ENCODE measurements at regions not wholly inside any gene's neighbourhood (a gene's known extent, or its start where the extent isn't known, plus 50 kb on each side); places are given as distances from the start of the nearest gene placed in this dataset.

GRCh38 chr9:91134608-91135007 is 227.1 kb downstream of the AUH start:
- DNase-seq (ENCODE audit: low spot score), result no peak

DNA sequence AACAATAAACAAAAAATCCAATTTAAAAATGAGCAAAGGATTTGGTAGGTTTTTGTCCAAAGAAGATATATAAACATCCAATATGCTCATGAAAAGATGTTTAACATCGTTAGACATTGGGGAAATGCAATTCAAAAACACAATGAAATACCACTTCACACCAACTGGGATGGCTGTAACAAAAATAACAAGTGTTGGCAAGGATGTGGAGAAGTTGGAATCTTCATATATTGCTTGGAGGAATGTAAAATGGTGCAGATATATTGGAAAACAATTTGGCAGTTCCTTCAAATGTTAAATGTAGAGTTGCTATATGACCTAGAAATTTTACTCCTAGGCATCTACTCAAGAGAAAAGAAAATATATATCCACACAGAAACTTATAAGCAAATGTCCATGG is 224.3 kb downstream of the AUH start:
- no peak for DNase-seq (ENCODE audit: low spot score)

DNA sequence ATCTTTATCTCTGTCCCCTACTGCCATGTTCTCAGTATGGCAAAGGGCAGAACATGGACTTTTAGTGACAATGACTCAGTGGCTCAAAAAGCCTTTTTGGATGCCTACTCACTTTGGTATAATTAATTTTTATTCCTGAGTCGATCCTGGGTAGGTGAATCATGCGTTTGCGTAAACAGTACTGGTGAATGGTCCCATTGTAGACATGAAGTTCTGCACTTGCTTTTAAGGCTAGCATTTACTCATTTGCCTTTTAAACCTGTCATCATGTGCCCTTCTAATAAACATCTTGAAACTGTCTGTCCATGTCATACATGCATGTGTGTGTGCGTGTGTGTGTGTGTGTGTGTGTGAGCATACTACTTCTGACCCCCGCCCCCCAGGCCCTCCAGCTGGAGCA is 223.0 kb downstream of the AUH start:
- peak; percentile 54 for DNase-seq (ENCODE audit: low spot score)

GRCh38 chr9:91141407-91141965 is 220.2 kb downstream of the AUH start:
- no peak for DNase-seq (ENCODE audit: low spot score)

GRCh38 chr9:91143162-91143561 is 218.6 kb downstream of the AUH start:
- no peak for DNase-seq (ENCODE audit: low spot score)

DNA sequence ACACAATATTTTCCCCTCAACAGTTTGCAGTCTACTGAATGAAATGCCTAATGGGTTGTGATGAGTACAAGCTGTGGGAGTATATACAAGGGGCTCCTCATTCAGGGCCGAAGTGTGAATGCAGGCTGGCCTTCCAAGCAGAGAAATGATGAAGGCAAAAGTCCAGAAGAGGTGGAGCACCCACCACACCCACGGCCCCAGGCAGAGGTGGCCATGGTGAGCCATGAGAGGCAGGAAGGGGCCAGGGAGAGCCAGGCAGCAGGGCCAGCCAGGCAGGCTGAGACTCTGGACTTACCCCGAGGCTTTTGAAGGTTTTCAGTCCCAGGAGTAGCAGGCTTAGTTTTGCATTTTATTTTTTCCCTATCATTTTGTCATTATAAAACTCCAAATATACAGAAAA is 218.1 kb downstream of the AUH start:
- no peak for DNase-seq (ENCODE audit: low spot score)

DNA sequence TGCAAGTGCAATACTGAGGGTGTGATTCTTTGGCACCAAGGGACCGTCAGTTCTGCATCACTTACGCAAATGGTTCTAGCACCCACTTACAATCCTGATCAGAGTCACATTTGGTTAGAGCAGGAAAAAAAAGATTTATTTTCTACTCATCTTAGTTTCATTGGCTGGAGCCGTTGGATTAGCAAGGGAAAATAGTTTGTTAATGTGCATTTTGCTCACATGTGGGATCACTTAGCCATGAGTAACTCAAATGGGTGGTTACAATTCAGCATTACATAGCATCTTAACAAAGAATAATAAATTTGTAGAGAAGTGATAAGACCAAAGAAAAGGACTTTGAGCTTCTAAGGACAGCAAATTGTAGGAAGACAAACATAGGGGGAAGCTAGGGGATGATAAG is 216.9 kb downstream of the AUH start:
- DNase-seq (ENCODE audit: low spot score), result no peak

- DNase-seq (ENCODE audit: low spot score), result no peak
Measured at GRCh38 chr9:91145496-91145895, 216.2 kb downstream of the AUH start.

GRCh38 chr9:91146391-91147019 is 215.2 kb downstream of the AUH start:
- no peak for DNase-seq (ENCODE audit: low spot score)

GRCh38 chr9:91147079-91147708 is 214.5 kb downstream of the AUH start:
- no peak for DNase-seq (ENCODE audit: low spot score)

GRCh38 chr9:91148306-91148705 is 213.4 kb downstream of the AUH start:
- DNase-seq (ENCODE audit: low spot score), result no peak

GRCh38 chr9:91150273-91150997 is 211.3 kb downstream of the AUH start:
- no peak for DNase-seq (ENCODE audit: low spot score)

DNA sequence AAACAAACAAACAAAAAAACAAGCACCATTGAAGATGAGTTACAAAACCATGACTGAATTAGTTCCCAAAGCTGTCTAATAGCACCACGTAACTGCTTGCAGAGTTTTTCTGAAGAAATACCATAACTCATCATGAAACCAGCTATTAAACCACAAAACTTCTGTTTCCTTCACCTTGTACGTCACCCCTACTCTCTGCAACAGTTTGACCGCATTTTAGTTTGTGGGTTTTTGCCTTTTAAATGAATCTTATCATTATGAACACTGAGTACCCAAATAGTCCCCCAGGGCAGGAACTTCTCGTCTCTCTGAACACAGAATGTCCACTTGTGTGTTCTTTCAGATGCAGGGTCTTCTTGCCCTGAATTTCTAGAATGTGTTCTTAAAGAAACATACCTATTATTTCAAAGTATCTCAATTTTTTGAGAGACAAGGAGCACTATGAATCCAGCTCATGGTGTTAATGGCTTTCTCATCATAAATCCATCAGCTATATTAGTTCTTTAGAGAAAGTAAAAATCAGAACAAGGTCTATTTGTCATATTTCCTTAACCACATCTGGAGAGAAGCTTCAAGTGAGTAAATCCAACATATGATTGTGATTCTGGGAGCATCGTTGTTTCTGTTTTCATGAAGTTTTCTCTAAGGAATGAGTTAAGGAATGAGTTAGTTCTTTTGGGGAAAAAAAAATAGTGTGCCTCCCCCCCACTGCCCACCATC is 210.6 kb downstream of the AUH start:
- DNase-seq (ENCODE audit: low spot score), result no peak

DNA sequence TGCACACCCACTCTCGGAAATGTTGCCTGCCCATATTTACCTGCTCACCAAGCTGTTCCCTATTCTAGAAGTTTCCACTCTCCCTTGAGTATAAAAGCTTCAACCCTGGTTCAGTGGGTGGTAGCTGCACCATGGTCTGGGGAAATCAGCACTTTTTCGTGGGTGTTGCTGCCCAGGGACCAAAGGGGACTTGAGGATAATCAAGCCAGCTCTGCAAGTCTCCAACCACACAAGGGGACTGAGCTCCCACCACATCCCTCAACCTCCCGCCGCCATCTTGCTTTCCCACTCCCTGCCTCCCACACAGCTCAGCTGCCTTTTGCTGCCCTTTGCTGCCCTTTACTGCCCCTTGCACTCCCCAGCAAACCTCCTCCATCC is 210.0 kb downstream of the AUH start:
- DNase-seq (ENCODE audit: low spot score), result no peak

- DNase-seq (ENCODE audit: low spot score), result no peak
Measured at GRCh38 chr9:91154686-91155085, 207.0 kb downstream of the AUH start.

DNA sequence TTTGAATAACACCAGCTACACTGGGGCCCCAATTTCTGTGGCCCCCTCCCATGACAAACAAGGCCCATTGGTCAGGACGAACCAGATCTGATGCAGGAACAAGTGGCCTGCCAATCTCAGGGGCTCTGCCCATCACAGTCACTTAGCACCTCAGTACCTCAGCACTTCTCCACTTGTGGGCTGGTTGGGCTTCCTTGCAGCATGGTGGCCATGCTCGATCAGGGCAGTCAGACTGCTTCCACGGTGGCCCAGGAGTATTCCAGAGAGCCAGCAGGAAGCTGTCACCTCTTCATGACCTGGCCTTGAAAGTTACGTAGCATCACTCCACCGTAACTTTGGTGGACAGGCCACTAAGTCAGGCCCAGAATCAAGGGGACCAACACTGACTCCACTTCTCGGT is 206.5 kb downstream of the AUH start:
- DNase-seq (ENCODE audit: low spot score), result no peak

- no peak for DNase-seq (ENCODE audit: low spot score)
Measured at GRCh38 chr9:91155746-91156376, 205.9 kb downstream of the AUH start.

DNA sequence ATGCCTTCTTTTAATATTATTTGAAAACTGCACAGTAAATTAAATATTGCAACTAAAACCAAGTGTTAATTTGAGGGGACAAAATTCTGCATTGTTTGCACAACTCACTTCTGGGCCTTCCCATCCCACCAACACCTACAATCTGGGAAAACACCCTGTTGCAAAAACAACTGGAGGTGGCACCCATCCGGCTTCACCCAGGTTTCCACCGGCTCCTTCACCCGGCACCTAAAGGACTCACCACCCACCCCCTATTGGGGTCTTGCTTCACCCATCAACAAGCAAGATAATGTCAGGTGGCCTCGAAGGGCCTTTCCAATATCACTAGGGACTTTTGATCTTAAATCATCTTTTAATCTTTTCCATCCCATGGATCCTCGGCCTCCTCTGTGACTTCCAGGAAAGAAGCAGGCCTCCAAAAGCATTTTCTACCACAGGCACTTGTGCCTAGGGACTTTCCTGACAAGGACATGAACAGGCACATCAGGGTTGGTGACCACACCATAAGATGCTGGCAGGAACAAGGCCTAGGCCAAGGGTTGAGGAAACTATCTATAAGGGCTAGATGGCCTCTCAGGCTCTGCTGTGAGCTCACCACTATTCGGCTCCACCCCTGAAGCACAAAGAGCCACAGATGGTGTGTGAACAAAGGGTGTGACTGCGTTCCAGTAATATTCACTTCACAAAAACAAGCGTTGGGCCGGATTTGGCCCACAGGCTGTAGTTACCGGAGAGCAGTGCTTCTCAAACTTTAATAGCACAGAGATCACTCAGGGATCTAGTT is 205.1 kb downstream of the AUH start:
- DNase-seq (ENCODE audit: low spot score), result peak; percentile 67

DNA sequence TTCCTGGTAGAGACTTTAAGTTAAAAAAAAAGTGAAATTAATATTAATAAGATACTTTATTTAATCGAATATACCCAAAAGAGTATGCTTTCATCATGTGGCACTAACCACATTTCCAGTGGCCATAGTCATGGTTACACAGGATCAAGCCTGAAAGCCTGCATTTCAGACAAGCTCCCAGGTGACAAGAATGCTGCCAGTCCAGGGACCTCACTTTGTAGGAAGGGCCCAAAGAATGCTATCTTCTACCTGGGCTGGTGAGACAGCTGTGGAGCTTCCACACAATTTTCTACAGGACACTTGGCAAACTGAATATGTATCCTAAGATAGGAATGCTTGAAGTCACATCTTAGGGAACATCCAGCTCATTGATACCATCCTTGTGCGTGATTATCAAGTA is 203.8 kb downstream of the AUH start:
- no peak for DNase-seq (ENCODE audit: low spot score)

DNA sequence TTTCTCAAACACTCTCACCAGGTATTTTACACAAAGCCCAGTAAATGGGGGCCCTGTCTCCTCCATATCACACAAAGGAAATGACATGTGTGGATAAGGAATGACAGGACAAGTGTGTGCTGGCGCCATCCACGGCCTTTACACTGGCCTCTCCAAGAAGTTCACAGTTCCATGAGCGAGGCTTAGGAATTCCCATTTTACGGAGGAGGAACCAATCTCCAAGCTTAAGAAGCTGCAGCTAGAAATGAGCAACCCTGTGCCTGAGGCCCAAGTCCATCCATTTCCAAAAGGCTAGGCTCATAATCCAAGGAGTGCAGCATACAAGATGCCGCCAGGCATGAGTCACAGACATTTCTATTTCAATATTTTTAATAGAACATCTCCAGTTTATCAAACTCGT is 203.4 kb downstream of the AUH start:
- no peak for DNase-seq (ENCODE audit: low spot score)

- no peak for DNase-seq (ENCODE audit: low spot score)
Measured at GRCh38 chr9:91158946-91159345, 202.8 kb downstream of the AUH start.
